GM12891 (cell line): ENCODE measurements at regions not wholly inside any gene's neighbourhood (a gene's known extent, or its start where the extent isn't known, plus 50 kb on each side); places are given as distances from the start of the nearest gene placed in this dataset.

Experiments used
- POLR2AphosphoS5 ChIP-seq: IDR thresholded peaks from 2 replicates; pipeline ENCODE4 v1.6.1; 2011; ENCODE audit warnings: low read depth, low read length, control low read depth
- POU2F2 ChIP-seq: IDR thresholded peaks from 2 replicates; pipeline ENCODE4 v1.6.1; 2011; ENCODE audit warnings: low read depth, mild to moderate bottlenecking, control low read depth, low read length, moderate library complexity
- SPI1 ChIP-seq: IDR thresholded peaks from 2 replicates; pipeline ENCODE4 v1.6.1; 2011; ENCODE audit warnings: low read depth, low read length, control low read depth

GRCh38 chr13:80666782-80667552 is 326.0 kb upstream of the SPRY2 start:
- TF ChIP-seq SPI1: no peak
- no peak for TF ChIP-seq POLR2AphosphoS5
- no peak for TF ChIP-seq POU2F2
